ENCODE measurements at regions not wholly inside any gene's neighbourhood (a gene's known extent, or its start where the extent isn't known, plus 50 kb on each side); places are given as distances from the start of the nearest gene placed in this dataset.
"Not testable (repeated sequence)": the region's sequence is repeated elsewhere in the genome, so short reads cannot be mapped to it uniquely, and the experiment has no call there.

GRCh38 chrX:89759076-89759685 lies 162.5 kb upstream of the TGIF2LX start:
- H2AFZ ChIP-seq (ENCODE audit: low read depth, low read length); H3K4me3 ChIP-seq (ENCODE audit: low read length); H3K36me3 ChIP-seq (ENCODE audit: insufficient read depth, low read length); H3K9me3 ChIP-seq (ENCODE audit: low read length); H3K27me3 ChIP-seq (ENCODE audit: insufficient read depth, low read length); H3K4me1 ChIP-seq (ENCODE audit: insufficient read depth, low read length): not testable (repeated sequence)

GRCh38 chrX:89771639-89772038 lies 150.1 kb upstream of the TGIF2LX start:
- H3K36me3 ChIP-seq (ENCODE audit: insufficient read depth, low read length); H3K27me3 ChIP-seq (ENCODE audit: insufficient read depth, low read length); H3K4me1 ChIP-seq (ENCODE audit: insufficient read depth, low read length); H2AFZ ChIP-seq (ENCODE audit: low read depth, low read length); H3K9me3 ChIP-seq (ENCODE audit: low read length); H3K4me3 ChIP-seq (ENCODE audit: low read length): not testable (repeated sequence)

DNA sequence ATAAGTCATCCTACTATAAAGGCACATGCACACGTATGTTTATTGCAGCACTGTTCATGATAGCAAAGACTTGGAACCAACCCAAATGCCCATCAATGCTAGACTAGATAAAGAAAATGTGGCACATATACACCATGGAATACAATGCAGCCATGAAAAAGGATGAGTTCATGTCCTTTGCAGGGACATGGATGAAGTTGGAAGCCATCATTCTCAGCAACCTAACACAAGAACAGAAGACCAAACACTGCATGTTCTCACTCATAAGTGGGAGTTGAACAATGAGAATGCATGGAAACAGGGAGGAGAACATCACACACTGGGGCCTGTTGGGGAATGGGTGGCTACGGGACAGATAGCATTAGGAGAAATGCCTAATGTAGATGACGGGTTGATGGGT lies 110.3 kb upstream of the TGIF2LX start:
- not testable (repeated sequence) for H2AFZ ChIP-seq (ENCODE audit: low read depth, low read length); H3K36me3 ChIP-seq (ENCODE audit: insufficient read depth, low read length); H3K4me3 ChIP-seq (ENCODE audit: low read length); H3K27me3 ChIP-seq (ENCODE audit: insufficient read depth, low read length); H3K4me1 ChIP-seq (ENCODE audit: insufficient read depth, low read length); H3K9me3 ChIP-seq (ENCODE audit: low read length)

DNA sequence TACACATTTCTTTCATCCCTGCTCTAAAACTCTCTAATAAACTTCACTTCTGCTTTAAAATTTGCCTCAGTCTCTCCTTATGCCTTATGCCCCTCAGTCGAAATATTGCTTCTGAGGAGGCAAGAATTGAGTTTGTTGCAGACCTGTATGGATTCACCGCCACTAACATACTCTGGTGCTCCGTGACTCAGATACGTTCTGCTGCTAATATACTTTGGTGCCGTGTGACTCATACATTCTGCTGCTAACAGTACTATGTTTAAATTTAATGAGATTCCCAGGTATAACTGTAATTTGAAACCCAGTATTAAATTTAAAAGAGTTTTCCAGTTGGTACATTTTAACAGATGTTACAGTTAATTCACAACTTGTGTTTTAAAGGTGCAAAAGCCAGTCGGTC lies 82.0 kb upstream of the TGIF2LX start:
- H3K36me3 ChIP-seq (ENCODE audit: insufficient read depth, low read length); H3K9me3 ChIP-seq (ENCODE audit: low read length); H3K4me3 ChIP-seq (ENCODE audit: low read length); H3K4me1 ChIP-seq (ENCODE audit: insufficient read depth, low read length); H3K27me3 ChIP-seq (ENCODE audit: insufficient read depth, low read length); H2AFZ ChIP-seq (ENCODE audit: low read depth, low read length): not testable (repeated sequence)

DNA sequence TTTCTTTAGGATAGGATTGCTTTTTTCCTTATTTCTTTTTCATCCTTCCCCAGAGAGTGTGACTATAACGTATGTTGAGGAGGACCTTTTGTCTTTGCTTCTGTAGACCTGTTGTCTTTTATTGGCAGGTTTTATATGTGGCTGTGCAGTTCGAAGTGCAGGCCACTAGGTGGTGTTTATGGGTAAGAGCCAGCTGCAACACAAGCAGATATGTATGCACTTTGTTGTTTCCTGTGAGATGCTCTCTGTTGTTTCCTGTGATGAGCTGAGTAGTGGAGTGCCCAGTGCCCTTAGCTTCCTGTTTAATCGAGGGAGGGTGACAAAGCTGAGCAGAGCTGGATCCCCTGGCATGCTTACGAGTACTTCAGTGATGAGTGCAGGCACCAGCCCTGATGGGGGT lies 50.0 kb upstream of the TGIF2LX start:
- not testable (repeated sequence) for H3K27me3 ChIP-seq (ENCODE audit: insufficient read depth, low read length); H3K4me3 ChIP-seq (ENCODE audit: low read length); H3K9me3 ChIP-seq (ENCODE audit: low read length); H3K36me3 ChIP-seq (ENCODE audit: insufficient read depth, low read length); H3K4me1 ChIP-seq (ENCODE audit: insufficient read depth, low read length); H2AFZ ChIP-seq (ENCODE audit: low read depth, low read length)
